ENCODE measurements at regions not wholly inside any gene's neighbourhood (a gene's known extent, or its start where the extent isn't known, plus 50 kb on each side); places are given as distances from the start of the nearest gene placed in this dataset.

DNA sequence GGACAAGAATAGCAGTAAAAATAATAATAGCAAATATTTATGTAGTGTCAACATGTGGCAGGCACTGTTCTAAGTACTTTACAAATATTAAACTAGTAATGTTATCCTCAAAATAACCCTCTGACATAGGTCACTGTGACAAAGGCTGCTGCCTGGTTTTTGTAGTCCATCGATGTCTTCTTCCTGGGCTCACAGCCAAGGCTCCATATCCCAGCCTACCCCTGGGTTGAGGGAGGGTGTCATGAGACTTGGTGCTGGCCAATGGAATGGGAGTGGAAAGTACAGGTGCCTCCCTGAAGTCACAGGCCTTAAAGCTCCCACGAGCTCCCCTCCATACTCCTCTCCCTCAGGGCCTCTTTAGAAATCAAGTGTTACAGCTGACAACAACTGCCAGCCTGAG lies 159.3 kb downstream of the CYRIA start:
- TF ChIP-seq, protein P1, sequence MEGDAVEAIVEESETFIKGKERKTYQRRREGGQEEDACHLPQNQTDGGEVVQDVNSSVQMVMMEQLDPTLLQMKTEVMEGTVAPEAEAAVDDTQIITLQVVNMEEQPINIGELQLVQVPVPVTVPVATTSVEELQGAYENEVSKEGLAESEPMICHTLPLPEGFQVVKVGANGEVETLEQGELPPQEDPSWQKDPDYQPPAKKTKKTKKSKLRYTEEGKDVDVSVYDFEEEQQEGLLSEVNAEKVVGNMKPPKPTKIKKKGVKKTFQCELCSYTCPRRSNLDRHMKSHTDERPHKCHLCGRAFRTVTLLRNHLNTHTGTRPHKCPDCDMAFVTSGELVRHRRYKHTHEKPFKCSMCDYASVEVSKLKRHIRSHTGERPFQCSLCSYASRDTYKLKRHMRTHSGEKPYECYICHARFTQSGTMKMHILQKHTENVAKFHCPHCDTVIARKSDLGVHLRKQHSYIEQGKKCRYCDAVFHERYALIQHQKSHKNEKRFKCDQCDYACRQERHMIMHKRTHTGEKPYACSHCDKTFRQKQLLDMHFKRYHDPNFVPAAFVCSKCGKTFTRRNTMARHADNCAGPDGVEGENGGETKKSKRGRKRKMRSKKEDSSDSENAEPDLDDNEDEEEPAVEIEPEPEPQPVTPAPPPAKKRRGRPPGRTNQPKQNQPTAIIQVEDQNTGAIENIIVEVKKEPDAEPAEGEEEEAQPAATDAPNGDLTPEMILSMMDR (IDR thresholded peaks at IDR 0.05), result no peak
- no peak for TF ChIP-seq EZH2 (IDR thresholded peaks at IDR 0.05; ENCODE audit: borderline replicate concordance, insufficient read depth, low read depth, low read length, poor library complexity, severe bottlenecking)

Measured in B cell (primary cell).